ENCODE measurements at regions not wholly inside any gene's neighbourhood (a gene's known extent, or its start where the extent isn't known, plus 50 kb on each side); places are given as distances from the start of the nearest gene placed in this dataset.

DNA sequence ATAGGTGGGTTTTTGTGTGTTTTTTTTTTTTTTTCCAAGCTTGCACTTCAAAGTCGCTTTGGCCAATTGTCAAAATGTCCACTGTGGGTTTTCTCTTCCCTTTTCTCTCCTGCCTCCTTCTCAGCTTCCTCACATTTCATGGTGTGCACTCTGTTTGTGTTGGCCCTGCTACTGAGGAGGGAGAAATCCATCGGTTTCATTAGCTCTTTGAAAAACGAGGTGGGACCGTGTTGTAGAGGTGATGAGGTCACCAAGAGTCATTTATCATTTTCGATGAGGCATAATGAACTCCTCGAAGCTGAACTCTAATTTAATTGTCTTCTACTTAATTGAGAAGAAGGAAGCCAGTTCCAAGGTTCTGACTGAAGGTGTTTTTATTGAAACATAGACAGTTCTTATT, 174.4 kb upstream of the TOX3 start:
- no peak overlapping the region for H2BK5ac ChIP-seq (ENCODE audit: low read length)
- no peak overlapping the region for H2BK120ac ChIP-seq (ENCODE audit: low read depth, low read length)
- H3K9ac ChIP-seq (ENCODE audit: low read length): no peak overlapping the region
- no peaks in the 10 kb centered on the region for H3K4me1 ChIP-seq (ENCODE audit: control insufficient read depth, low read depth, low read length)
- H4K5ac ChIP-seq (ENCODE audit: low read length): no peak overlapping the region
- DNase-seq: no peak
- H3K27me3 ChIP-seq (ENCODE audit: insufficient read depth, low read length, poor library complexity): no peaks in the 10 kb centered on the region
- no peaks in the 10 kb centered on the region for H3K79me1 ChIP-seq (ENCODE audit: low read length)
- no CpG with 5 or more reads among the region's 6 CpGs for WGBS (ENCODE audit: extremely low coverage, insufficient coverage, low lambda C conversion rate)
- no peak overlapping the region for H3K23ac ChIP-seq (ENCODE audit: low read length)
- H2BK15ac ChIP-seq (replicated peaks; ENCODE audit: low read depth): no peak overlapping the region
- H3K4ac ChIP-seq (ENCODE audit: low read depth, low read length): no peak overlapping the region
- H3K4me3 ChIP-seq (ENCODE audit: low read length): no peak overlapping the region
- H3K4me2 ChIP-seq (ENCODE audit: low read length): no peak overlapping the region
- H4K8ac ChIP-seq (ENCODE audit: low read depth, low read length): no peak overlapping the region
- H3K56ac ChIP-seq (ENCODE audit: low read length): no peak overlapping the region
- no peak overlapping the region for H3K27ac ChIP-seq (ENCODE audit: low read depth, low read length)
- no peak overlapping the region for H3K18ac ChIP-seq (ENCODE audit: low read length)
- no peak overlapping the region for H2AK5ac ChIP-seq (ENCODE audit: low read length)
- no peaks in the 10 kb centered on the region for H3K36me3 ChIP-seq (ENCODE audit: control insufficient read depth, insufficient read depth, low read length)
- no peaks in the 10 kb centered on the region for H3K79me2 ChIP-seq (ENCODE audit: control insufficient read depth, insufficient read depth, low read length)

DNA sequence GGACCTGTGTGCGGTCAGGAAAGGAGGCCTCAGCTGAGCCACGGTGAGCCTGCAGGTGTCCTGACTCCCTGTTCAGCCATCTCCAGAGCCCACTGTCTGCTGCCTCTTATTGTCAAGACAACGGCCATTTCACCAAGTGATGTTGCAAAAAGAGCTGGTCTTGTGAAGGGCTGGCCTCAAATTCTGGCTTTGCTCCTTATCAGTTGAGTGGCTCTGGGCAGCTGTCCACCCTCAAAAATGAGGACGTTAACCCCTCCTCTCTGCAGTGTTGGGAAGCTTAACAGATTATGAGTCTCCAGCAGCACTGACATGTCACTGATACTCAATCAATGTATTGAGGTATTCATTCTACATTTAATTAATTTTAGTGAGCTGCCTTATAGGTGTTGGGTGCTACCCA, 171.1 kb upstream of the TOX3 start:
- no peak for DNase-seq
- H3K56ac ChIP-seq (ENCODE audit: low read length): no peak overlapping the region
- no peaks in the 10 kb centered on the region for H3K79me2 ChIP-seq (ENCODE audit: control insufficient read depth, insufficient read depth, low read length)
- no peak overlapping the region for H2BK15ac ChIP-seq (replicated peaks; ENCODE audit: low read depth)
- H3K79me1 ChIP-seq (ENCODE audit: low read length): no peaks in the 10 kb centered on the region
- H3K27ac ChIP-seq (ENCODE audit: low read depth, low read length): no peak overlapping the region
- WGBS (ENCODE audit: extremely low coverage, insufficient coverage, low lambda C conversion rate): no CpG with 5 or more reads among the region's 4 CpGs
- H2BK120ac ChIP-seq (ENCODE audit: low read depth, low read length): no peak overlapping the region
- no peak overlapping the region for H3K4ac ChIP-seq (ENCODE audit: low read depth, low read length)
- H3K23ac ChIP-seq (ENCODE audit: low read length): no peak overlapping the region
- no peaks in the 10 kb centered on the region for H3K27me3 ChIP-seq (ENCODE audit: insufficient read depth, low read length, poor library complexity)
- no peak overlapping the region for H2AK5ac ChIP-seq (ENCODE audit: low read length)
- H3K9ac ChIP-seq (ENCODE audit: low read length): no peak overlapping the region
- H3K4me1 ChIP-seq (ENCODE audit: control insufficient read depth, low read depth, low read length): no peaks in the 10 kb centered on the region
- no peak overlapping the region for H4K5ac ChIP-seq (ENCODE audit: low read length)
- H3K18ac ChIP-seq (ENCODE audit: low read length): no peak overlapping the region
- H3K36me3 ChIP-seq (ENCODE audit: control insufficient read depth, insufficient read depth, low read length): no peaks in the 10 kb centered on the region
- no peak overlapping the region for H2BK5ac ChIP-seq (ENCODE audit: low read length)
- H3K4me3 ChIP-seq (ENCODE audit: low read length): no peak overlapping the region
- H3K4me2 ChIP-seq (ENCODE audit: low read length): no peak overlapping the region
- no peak overlapping the region for H4K8ac ChIP-seq (ENCODE audit: low read depth, low read length)

DNA sequence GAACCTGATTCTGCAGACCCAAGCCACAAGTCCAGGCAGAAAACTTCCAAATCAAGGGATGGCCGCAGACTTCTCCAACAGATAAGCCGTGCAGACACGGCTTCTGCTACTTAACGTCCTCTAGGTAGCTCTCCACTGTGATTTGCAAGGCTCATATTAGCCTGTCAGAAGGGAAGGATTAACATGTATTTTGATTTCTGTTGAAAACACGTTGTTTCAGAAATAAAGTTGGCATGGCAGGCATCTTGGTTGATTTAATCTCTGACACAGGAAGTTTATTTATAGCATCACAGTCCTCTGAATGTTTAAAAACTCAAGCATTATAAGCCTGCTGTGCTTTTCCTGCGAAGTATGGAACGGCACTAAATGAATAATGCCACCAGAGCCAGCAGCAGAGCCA, 166.8 kb upstream of the TOX3 start:
- Histone ChIP-seq H2BK120ac (ENCODE audit: low read depth, low read length) (no peak overlapping the region), H2AK5ac (ENCODE audit: low read length) (no peak overlapping the region), H3K23ac (ENCODE audit: low read length) (no peak overlapping the region), H3K79me1 (ENCODE audit: low read length) (no peaks in the 10 kb centered on the region), H4K8ac (ENCODE audit: low read depth, low read length) (no peak overlapping the region), H2BK5ac (ENCODE audit: low read length) (no peak overlapping the region), H4K5ac (ENCODE audit: low read length) (no peak overlapping the region), H3K27ac (ENCODE audit: low read depth, low read length) (no peak overlapping the region), H3K9ac (ENCODE audit: low read length) (no peak overlapping the region), H3K18ac (ENCODE audit: low read length) (no peak overlapping the region), H3K4me1 (ENCODE audit: control insufficient read depth, low read depth, low read length) (no peaks in the 10 kb centered on the region), H2BK15ac (replicated peaks; ENCODE audit: low read depth) (no peak overlapping the region), H3K4me2 (ENCODE audit: low read length) (no peak overlapping the region), H3K27me3 (ENCODE audit: insufficient read depth, low read length, poor library complexity) (no peaks in the 10 kb centered on the region), H3K4ac (ENCODE audit: low read depth, low read length) (no peak overlapping the region), H3K56ac (ENCODE audit: low read length) (no peak overlapping the region), H3K4me3 (ENCODE audit: low read length) (no peak overlapping the region), H3K36me3 (ENCODE audit: control insufficient read depth, insufficient read depth, low read length) (no peaks in the 10 kb centered on the region), H3K79me2 (ENCODE audit: control insufficient read depth, insufficient read depth, low read length) (no peaks in the 10 kb centered on the region)
- no CpG with 5 or more reads among the region's 7 CpGs for WGBS (ENCODE audit: extremely low coverage, insufficient coverage, low lambda C conversion rate)
- DNase-seq: no peak

DNA sequence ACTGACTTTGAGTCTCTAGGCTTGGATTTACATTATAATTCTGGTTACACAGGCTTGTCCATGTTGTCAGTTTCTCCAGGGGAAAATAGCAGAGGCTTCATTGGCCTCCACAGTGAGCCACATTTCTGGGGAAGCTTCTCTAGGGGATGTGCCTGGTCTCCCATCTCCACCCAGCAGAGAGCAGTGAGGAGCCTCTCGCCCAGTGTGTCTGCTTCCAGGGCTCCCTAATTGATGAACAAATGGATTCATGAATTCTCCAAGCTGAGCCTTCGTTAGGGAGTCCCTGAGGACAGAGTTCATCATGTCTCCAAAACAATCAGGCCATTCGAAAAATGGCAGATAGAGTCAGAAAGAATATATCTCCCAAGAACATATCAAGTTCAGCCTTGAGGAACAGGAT, 162.4 kb upstream of the TOX3 start:
- Histone ChIP-seq H3K56ac (ENCODE audit: low read length) (no peak overlapping the region), H3K4me3 (ENCODE audit: low read length) (no peak overlapping the region), H2BK120ac (ENCODE audit: low read depth, low read length) (no peak overlapping the region), H3K4me2 (ENCODE audit: low read length) (no peak overlapping the region), H4K5ac (ENCODE audit: low read length) (no peak overlapping the region), H3K18ac (ENCODE audit: low read length) (no peak overlapping the region), H4K8ac (ENCODE audit: low read depth, low read length) (no peak overlapping the region), H3K4me1 (ENCODE audit: control insufficient read depth, low read depth, low read length) (no peaks in the 10 kb centered on the region), H3K4ac (ENCODE audit: low read depth, low read length) (no peak overlapping the region), H3K79me2 (ENCODE audit: control insufficient read depth, insufficient read depth, low read length) (no peaks in the 10 kb centered on the region), H3K9ac (ENCODE audit: low read length) (no peak overlapping the region), H3K23ac (ENCODE audit: low read length) (no peak overlapping the region), H2BK5ac (ENCODE audit: low read length) (no peak overlapping the region), H3K79me1 (ENCODE audit: low read length) (no peaks in the 10 kb centered on the region), H2AK5ac (ENCODE audit: low read length) (no peak overlapping the region), H3K27ac (ENCODE audit: low read depth, low read length) (no peak overlapping the region), H3K36me3 (ENCODE audit: control insufficient read depth, insufficient read depth, low read length) (no peaks in the 10 kb centered on the region), H3K27me3 (ENCODE audit: insufficient read depth, low read length, poor library complexity) (no peaks in the 10 kb centered on the region), H2BK15ac (replicated peaks; ENCODE audit: low read depth) (no peak overlapping the region)
- peak; percentile 34 for DNase-seq
- no CpG with 5 or more reads among the region's 3 CpGs for WGBS (ENCODE audit: extremely low coverage, insufficient coverage, low lambda C conversion rate)

DNA sequence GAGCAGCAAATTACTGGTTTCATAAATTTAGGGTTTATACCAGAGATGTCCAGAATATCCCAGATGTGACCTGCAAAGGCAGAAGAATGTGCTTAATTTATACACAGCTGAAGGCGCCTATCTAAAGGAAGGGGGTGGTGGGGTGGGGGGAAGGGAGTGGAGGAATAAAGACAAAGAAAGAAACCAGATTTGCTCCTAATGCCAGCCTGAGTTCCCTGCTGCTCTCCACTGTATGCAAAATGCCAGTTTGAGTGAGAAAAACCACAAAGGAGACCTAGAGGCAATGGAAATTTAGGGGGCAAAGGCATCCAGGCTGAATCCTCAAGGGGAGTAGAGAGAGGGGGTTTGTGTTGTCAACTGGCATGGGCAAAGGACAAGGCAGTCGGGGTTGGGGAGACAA, 161.5 kb upstream of the TOX3 start:
- H2BK15ac ChIP-seq (replicated peaks; ENCODE audit: low read depth): no peak overlapping the region
- H2BK120ac ChIP-seq (ENCODE audit: low read depth, low read length): no peak overlapping the region
- DNase-seq: peak; percentile 29
- H3K79me2 ChIP-seq (ENCODE audit: control insufficient read depth, insufficient read depth, low read length): no peaks in the 10 kb centered on the region
- whole genome bisulfite sequencing (ENCODE audit: extremely low coverage, insufficient coverage, low lambda C conversion rate): no CpG with 5 or more reads among the region's 2 CpGs
- no peaks in the 10 kb centered on the region for H3K36me3 ChIP-seq (ENCODE audit: control insufficient read depth, insufficient read depth, low read length)
- no peak overlapping the region for H2BK5ac ChIP-seq (ENCODE audit: low read length)
- H3K4me3 ChIP-seq (ENCODE audit: low read length): no peak overlapping the region
- no peak overlapping the region for H3K9ac ChIP-seq (ENCODE audit: low read length)
- no peak overlapping the region for H3K18ac ChIP-seq (ENCODE audit: low read length)
- no peaks in the 10 kb centered on the region for H3K79me1 ChIP-seq (ENCODE audit: low read length)
- no peaks in the 10 kb centered on the region for H3K4me1 ChIP-seq (ENCODE audit: control insufficient read depth, low read depth, low read length)
- no peak overlapping the region for H4K8ac ChIP-seq (ENCODE audit: low read depth, low read length)
- no peak overlapping the region for H4K5ac ChIP-seq (ENCODE audit: low read length)
- no peak overlapping the region for H3K27ac ChIP-seq (ENCODE audit: low read depth, low read length)
- H3K56ac ChIP-seq (ENCODE audit: low read length): no peak overlapping the region
- no peak overlapping the region for H2AK5ac ChIP-seq (ENCODE audit: low read length)
- H3K4ac ChIP-seq (ENCODE audit: low read depth, low read length): no peak overlapping the region
- H3K4me2 ChIP-seq (ENCODE audit: low read length): no peak overlapping the region
- H3K27me3 ChIP-seq (ENCODE audit: insufficient read depth, low read length, poor library complexity): no peaks in the 10 kb centered on the region
- no peak overlapping the region for H3K23ac ChIP-seq (ENCODE audit: low read length)

DNA sequence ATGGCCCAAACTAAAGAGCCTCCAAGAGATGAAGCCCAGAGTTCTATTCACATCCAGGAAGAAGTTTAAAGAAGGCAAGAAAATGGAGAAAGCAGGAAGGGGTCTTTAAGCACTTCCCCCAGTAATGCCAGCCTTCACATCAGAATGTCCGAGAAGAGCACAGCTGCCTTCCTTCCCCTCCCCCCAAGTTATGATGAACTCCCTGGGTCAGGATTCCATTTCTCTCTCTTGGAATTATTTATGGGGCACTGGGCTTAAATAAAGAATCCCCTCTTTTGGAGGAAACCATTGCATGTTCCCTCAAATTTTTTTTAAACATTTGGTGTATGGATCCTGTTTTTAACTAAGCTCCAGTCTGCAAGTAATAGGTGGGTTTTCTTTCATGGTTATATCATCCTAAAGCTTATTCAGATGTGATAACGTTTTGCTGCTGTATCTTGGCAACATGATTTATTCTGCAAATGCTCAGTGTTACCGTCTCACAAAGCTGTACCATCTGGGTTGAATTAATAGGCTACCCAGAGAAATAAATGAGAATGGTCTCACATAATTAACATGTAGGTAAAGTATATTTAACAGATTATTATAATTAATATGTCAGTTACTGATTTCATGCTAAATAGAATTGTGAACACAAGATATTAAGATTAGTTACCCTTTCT, 160.9 kb upstream of the TOX3 start:
- Histone ChIP-seq H2BK15ac (replicated peaks; ENCODE audit: low read depth) (no peak overlapping the region), H3K79me2 (ENCODE audit: control insufficient read depth, insufficient read depth, low read length) (no peaks in the 10 kb centered on the region), H3K18ac (ENCODE audit: low read length) (no peak overlapping the region), H3K23ac (ENCODE audit: low read length) (no peak overlapping the region), H2AK5ac (ENCODE audit: low read length) (no peak overlapping the region), H4K8ac (ENCODE audit: low read depth, low read length) (no peak overlapping the region), H3K4me2 (ENCODE audit: low read length) (no peak overlapping the region), H2BK120ac (ENCODE audit: low read depth, low read length) (no peak overlapping the region), H3K9ac (ENCODE audit: low read length) (no peak overlapping the region), H3K36me3 (ENCODE audit: control insufficient read depth, insufficient read depth, low read length) (no peaks in the 10 kb centered on the region), H3K4me3 (ENCODE audit: low read length) (no peak overlapping the region), H3K27ac (ENCODE audit: low read depth, low read length) (no peak overlapping the region), H2BK5ac (ENCODE audit: low read length) (no peak overlapping the region), H3K4ac (ENCODE audit: low read depth, low read length) (no peak overlapping the region), H3K56ac (ENCODE audit: low read length) (no peak overlapping the region), H3K79me1 (ENCODE audit: low read length) (no peaks in the 10 kb centered on the region), H3K4me1 (ENCODE audit: control insufficient read depth, low read depth, low read length) (no peaks in the 10 kb centered on the region), H3K27me3 (ENCODE audit: insufficient read depth, low read length, poor library complexity) (no peaks in the 10 kb centered on the region), H4K5ac (ENCODE audit: low read length) (no peak overlapping the region)
- WGBS (ENCODE audit: extremely low coverage, insufficient coverage, low lambda C conversion rate): no CpG with 5 or more reads among the region's 3 CpGs
- DNase-seq: no peak

Data from mesendoderm (in vitro differentiated cells).